Neural cell (in vitro differentiated cells): ENCODE measurements at regions not wholly inside any gene's neighbourhood (a gene's known extent, or its start where the extent isn't known, plus 50 kb on each side); places are given as distances from the start of the nearest gene placed in this dataset.

Experiments
- H2AFZ ChIP-seq: fragments of 200-600, 300-800 bp; sonication (generic), shearing (Covaris generic); 2 replicates; pipeline ENCODE4 v1.6.0; 2014; ENCODE audit warnings: low read depth, mild to moderate bottlenecking, antibody characterized with exemption, low read length, moderate library complexity
- H3F3A ChIP-seq: fragments of 200-600 bp; shearing (Covaris generic); 2 replicates; pipeline ENCODE4 v1.6.1; 2016; ENCODE audit warnings: mild to moderate bottlenecking, moderate library complexity, mixed read lengths, antibody characterized with exemption, low read length; ENCODE audit not compliant: insufficient read depth, poor library complexity, severe bottlenecking
- H3K27ac ChIP-seq: fragments of 200-600, 300-800 bp; sonication (generic), shearing (Covaris generic); 2 replicates; pipeline ENCODE4 v1.5.1; 2014; ENCODE audit warnings: mild to moderate bottlenecking, low read length, moderate library complexity
- H3K27me3 ChIP-seq: fragments of 300-800, 200-600 bp; sonication (generic), shearing (Covaris generic); 2 replicates; pipeline ENCODE4 v1.6.0; 2014; ENCODE audit warnings: mild to moderate bottlenecking, low read depth, low read length, moderate library complexity; ENCODE audit not compliant: insufficient read depth
- H3K36me3 ChIP-seq: fragments of 300-800, 200-600 bp; sonication (generic), shearing (Covaris generic); 2 replicates; pipeline ENCODE4 v1.5.1; 2014; ENCODE audit warnings: mild to moderate bottlenecking, antibody characterized with exemption, low read length, moderate library complexity; ENCODE audit not compliant: insufficient read depth
- H3K4me2 ChIP-seq: fragments of 300-800, 200-600 bp; sonication (generic), shearing (Covaris generic); 2 replicates; pipeline ENCODE4 v1.6.0; 2014; ENCODE audit warnings: mild to moderate bottlenecking, low read length
- H3K4me3 ChIP-seq: fragments of 300-800, 200-600 bp; sonication (generic), shearing (Covaris generic); 2 replicates; pipeline ENCODE4 v1.5.1; 2014; ENCODE audit warnings: mild to moderate bottlenecking, low read length, moderate library complexity
- H3K79me2 ChIP-seq: fragments of 200-600 bp; shearing (Covaris generic); replicated peaks from 2 replicates; pipeline ENCODE4 v1.6.0; 2014; ENCODE audit warnings: mild to moderate bottlenecking, low read length, moderate library complexity; ENCODE audit not compliant: insufficient read depth
- H3K9ac ChIP-seq: fragments of 300-800, 200-600 bp; sonication (generic), shearing (Covaris generic); 2 replicates; pipeline ENCODE4 v1.6.1; 2016; ENCODE audit warnings: mild to moderate bottlenecking, low read length, mixed read lengths
- H3K9me2 ChIP-seq: fragments of 200-600 bp; shearing (Covaris generic); 2 replicates; pipeline ENCODE4 v1.6.1; 2016; ENCODE audit warnings: mild to moderate bottlenecking, low read length, mixed read lengths; ENCODE audit not compliant: insufficient read depth
- H3K9me3 ChIP-seq: fragments of 200-600, 300-800 bp; sonication (generic), shearing (Covaris generic); 2 replicates; pipeline ENCODE4 v1.6.1; 2016; ENCODE audit warnings: mild to moderate bottlenecking, mixed run types, low read length, moderate library complexity, mixed read lengths
- H4K20me1 ChIP-seq: fragments of 200-600 bp; shearing (Covaris generic); 2 replicates; pipeline ENCODE4 v1.6.1; 2016; ENCODE audit warnings: mild to moderate bottlenecking, mixed run types; ENCODE audit not compliant: insufficient read depth
- EP300 ChIP-seq: fragments of 450-650 bp; conservative IDR thresholded peaks from 2 replicates; pipeline ENCODE4 v1.6.1; 2014; ENCODE audit warnings: antibody characterized with exemption, mild to moderate bottlenecking, moderate library complexity; ENCODE audit not compliant: poor library complexity, severe bottlenecking
- EZH2 ChIP-seq: fragments of 200-600, 300-800 bp; shearing (Covaris generic), sonication (generic); IDR thresholded peaks from 2 replicates; pipeline ENCODE4 v1.6.1; 2014; ENCODE audit warnings: antibody characterized with exemption, low read length, borderline replicate concordance, mild to moderate bottlenecking; ENCODE audit not compliant: insufficient read depth, poor library complexity, severe bottlenecking
- MXI1 ChIP-seq: fragments of 450-650 bp; conservative IDR thresholded peaks from 2 replicates; pipeline ENCODE4 v1.6.1; 2014; ENCODE audit warnings: antibody characterized with exemption, mild to moderate bottlenecking; ENCODE audit not compliant: poor library complexity, severe bottlenecking
- POLR2AphosphoS5 ChIP-seq: IDR thresholded peaks from 2 replicates; pipeline ENCODE4 v1.6.1; 2012
- RAD21 ChIP-seq: fragments of 450-650 bp; conservative IDR thresholded peaks from 2 replicates; pipeline ENCODE4 v1.6.1; 2014; ENCODE audit warnings: antibody characterized with exemption, mild to moderate bottlenecking, moderate library complexity
- SMC3 ChIP-seq: fragments of 450-650 bp; conservative IDR thresholded peaks from 2 replicates; pipeline ENCODE4 v1.6.1; 2014; ENCODE audit warnings: antibody characterized with exemption, mild to moderate bottlenecking, moderate library complexity; ENCODE audit not compliant: poor library complexity
- TAF1 ChIP-seq: IDR thresholded peaks from 2 replicates; pipeline ENCODE4 v1.6.1; 2012; ENCODE audit warnings: low read depth
- TF ChIP-seq, protein P1 (sequence below): IDR thresholded peaks from 2 replicates; pipeline ENCODE4 v1.6.1; 2012; ENCODE audit warnings: borderline replicate concordance
- TF ChIP-seq, protein P2 (sequence below): fragments of 450-650 bp; IDR thresholded peaks from 2 replicates; pipeline ENCODE4 v1.5.1; 2014; ENCODE audit warnings: antibody characterized with exemption, mild to moderate bottlenecking, moderate library complexity; ENCODE audit not compliant: poor library complexity, severe bottlenecking

DNA sequence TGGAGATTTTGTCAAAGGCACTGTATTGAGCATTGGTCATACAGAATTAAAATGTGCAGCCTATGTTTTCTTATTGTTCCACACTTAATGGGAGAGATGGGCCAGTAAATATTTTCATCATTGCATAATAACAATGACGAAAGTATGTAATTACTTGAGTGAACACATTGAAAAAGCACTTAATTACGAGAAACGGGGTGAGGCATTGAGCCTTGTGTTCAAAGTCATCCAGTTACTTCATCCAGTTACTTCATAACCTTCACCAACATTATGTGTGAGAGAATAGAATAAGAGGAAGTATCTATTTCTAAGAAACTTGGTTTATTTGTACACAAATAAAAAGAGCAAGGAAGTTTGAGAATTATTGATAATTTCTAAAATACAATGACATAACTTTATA lies 1427.0 kb downstream of the ADGRL3 start:
- H4K20me1 ChIP-seq: no peaks in the 10 kb centered on the region
- H3K79me2 ChIP-seq: no peaks in the 10 kb centered on the region
- H3K9me2 ChIP-seq: no peaks in the 10 kb centered on the region
- no peaks in the 10 kb centered on the region for H3K36me3 ChIP-seq
- TF ChIP-seq RAD21: no peak
- no peak overlapping the region for H3K9ac ChIP-seq
- no peak overlapping the region for H3K27ac ChIP-seq
- H3K27me3 ChIP-seq: no peaks in the 10 kb centered on the region
- no peak overlapping the region for H2AFZ ChIP-seq
- no peaks in the 10 kb centered on the region for H3K9me3 ChIP-seq
- H3F3A ChIP-seq: no peaks in the 10 kb centered on the region
- H3K4me3 ChIP-seq: no peak overlapping the region
- no peak overlapping the region for H3K4me2 ChIP-seq

DNA sequence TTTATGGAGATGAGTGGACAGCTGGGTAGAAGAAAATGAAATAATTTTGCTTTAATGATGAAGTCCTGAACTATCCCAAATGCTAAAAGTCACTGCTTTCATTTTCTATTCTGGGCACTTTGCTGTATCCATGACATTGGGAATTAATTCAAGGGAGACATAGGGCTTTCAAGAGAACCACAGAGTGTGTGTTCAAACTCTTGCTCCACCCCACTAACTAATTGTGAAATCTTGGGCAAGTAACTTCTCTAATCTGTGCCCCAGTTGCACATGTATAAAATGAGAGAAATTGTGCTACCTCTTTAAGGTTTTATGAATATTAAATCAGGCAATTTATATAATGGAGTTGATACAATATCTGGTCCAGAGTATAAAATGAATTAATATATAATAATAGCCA lies 1422.0 kb downstream of the ADGRL3 start:
- Histone ChIP-seq H3K9me3 (no peaks in the 10 kb centered on the region), H3K27ac (no peak overlapping the region), H3K9ac (no peak overlapping the region), H3K9me2 (no peaks in the 10 kb centered on the region), H3F3A (no peaks in the 10 kb centered on the region), H3K4me3 (no peak overlapping the region), H2AFZ (no peak overlapping the region), H3K79me2 (no peaks in the 10 kb centered on the region), H3K27me3 (no peaks in the 10 kb centered on the region), H3K36me3 (no peaks in the 10 kb centered on the region), H3K4me2 (no peak overlapping the region), H4K20me1 (no peaks in the 10 kb centered on the region)
- TF ChIP-seq TAF1 (no peak), RAD21 (no peak), EZH2 (no peak), MXI1 (no peak), SMC3 (no peak)
- TF ChIP-seq, protein P1, sequence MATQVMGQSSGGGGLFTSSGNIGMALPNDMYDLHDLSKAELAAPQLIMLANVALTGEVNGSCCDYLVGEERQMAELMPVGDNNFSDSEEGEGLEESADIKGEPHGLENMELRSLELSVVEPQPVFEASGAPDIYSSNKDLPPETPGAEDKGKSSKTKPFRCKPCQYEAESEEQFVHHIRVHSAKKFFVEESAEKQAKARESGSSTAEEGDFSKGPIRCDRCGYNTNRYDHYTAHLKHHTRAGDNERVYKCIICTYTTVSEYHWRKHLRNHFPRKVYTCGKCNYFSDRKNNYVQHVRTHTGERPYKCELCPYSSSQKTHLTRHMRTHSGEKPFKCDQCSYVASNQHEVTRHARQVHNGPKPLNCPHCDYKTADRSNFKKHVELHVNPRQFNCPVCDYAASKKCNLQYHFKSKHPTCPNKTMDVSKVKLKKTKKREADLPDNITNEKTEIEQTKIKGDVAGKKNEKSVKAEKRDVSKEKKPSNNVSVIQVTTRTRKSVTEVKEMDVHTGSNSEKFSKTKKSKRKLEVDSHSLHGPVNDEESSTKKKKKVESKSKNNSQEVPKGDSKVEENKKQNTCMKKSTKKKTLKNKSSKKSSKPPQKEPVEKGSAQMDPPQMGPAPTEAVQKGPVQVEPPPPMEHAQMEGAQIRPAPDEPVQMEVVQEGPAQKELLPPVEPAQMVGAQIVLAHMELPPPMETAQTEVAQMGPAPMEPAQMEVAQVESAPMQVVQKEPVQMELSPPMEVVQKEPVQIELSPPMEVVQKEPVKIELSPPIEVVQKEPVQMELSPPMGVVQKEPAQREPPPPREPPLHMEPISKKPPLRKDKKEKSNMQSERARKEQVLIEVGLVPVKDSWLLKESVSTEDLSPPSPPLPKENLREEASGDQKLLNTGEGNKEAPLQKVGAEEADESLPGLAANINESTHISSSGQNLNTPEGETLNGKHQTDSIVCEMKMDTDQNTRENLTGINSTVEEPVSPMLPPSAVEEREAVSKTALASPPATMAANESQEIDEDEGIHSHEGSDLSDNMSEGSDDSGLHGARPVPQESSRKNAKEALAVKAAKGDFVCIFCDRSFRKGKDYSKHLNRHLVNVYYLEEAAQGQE: no peak

DNA sequence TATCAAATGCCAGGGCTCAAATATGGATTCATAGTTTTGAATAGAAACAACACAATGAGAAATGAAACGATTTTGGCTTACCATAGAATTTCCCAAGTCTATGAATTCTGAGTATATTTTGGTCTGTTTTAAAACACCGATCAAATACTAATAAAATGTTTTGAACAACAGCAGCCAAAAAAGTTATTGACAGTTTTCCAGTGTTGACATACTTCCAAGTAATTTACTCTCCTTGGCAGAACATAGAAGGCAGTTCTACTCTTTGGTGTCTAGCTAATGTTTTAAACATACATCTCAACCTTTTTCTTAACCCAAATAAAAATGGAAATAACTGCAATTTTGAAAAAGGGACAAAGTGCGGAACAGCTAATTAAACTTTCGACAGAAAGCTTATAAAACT lies 1419.8 kb downstream of the ADGRL3 start:
- Histone ChIP-seq H3K27me3 (no peaks in the 10 kb centered on the region), H2AFZ (no peak overlapping the region), H3K9me2 (no peaks in the 10 kb centered on the region), H4K20me1 (no peaks in the 10 kb centered on the region), H3K4me3 (no peak overlapping the region), H3K79me2 (no peaks in the 10 kb centered on the region), H3K9ac (no peak overlapping the region), H3K27ac (no peak overlapping the region), H3K9me3 (no peaks in the 10 kb centered on the region), H3F3A (no peaks in the 10 kb centered on the region), H3K4me2 (no peak overlapping the region), H3K36me3 (no peaks in the 10 kb centered on the region)
- no peak for TF ChIP-seq EP300
- TF ChIP-seq MXI1: no peak
- TF ChIP-seq RAD21: no peak
- TF ChIP-seq, protein P1: no peak
- TF ChIP-seq EZH2: no peak
- TF ChIP-seq SMC3: no peak
- TF ChIP-seq, protein P2, sequence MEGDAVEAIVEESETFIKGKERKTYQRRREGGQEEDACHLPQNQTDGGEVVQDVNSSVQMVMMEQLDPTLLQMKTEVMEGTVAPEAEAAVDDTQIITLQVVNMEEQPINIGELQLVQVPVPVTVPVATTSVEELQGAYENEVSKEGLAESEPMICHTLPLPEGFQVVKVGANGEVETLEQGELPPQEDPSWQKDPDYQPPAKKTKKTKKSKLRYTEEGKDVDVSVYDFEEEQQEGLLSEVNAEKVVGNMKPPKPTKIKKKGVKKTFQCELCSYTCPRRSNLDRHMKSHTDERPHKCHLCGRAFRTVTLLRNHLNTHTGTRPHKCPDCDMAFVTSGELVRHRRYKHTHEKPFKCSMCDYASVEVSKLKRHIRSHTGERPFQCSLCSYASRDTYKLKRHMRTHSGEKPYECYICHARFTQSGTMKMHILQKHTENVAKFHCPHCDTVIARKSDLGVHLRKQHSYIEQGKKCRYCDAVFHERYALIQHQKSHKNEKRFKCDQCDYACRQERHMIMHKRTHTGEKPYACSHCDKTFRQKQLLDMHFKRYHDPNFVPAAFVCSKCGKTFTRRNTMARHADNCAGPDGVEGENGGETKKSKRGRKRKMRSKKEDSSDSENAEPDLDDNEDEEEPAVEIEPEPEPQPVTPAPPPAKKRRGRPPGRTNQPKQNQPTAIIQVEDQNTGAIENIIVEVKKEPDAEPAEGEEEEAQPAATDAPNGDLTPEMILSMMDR: no peak
- no peak for TF ChIP-seq TAF1
- no peak for TF ChIP-seq POLR2AphosphoS5
